Neuronal stem cell (in vitro differentiated cells): ENCODE measurements at regions not wholly inside any gene's neighbourhood (a gene's known extent, or its start where the extent isn't known, plus 50 kb on each side); places are given as distances from the start of the nearest gene placed in this dataset.
A peak's percentile ranks its signal among the peaks of the same experiment; 100 is the strongest.

Experiments used
- DNase-seq: peaks from one replicate; pipeline ENCODE4 v3.0.0-alpha.2; 2013; ENCODE audit warnings: low spot score
- H2AFZ ChIP-seq: one replicate; pipeline ENCODE4 v1.6.1; 2013; ENCODE audit warnings: mild to moderate bottlenecking, low read length, inconsistent platforms
- H2AK5ac ChIP-seq: 2 replicates; pipeline ENCODE4 v1.6.1; 2013; ENCODE audit warnings: low read depth, mild to moderate bottlenecking, inconsistent platforms, low read length, moderate library complexity, mixed read lengths
- H2BK120ac ChIP-seq: 2 replicates; pipeline ENCODE4 v1.6.1; 2013; ENCODE audit warnings: low read depth, mild to moderate bottlenecking, inconsistent platforms, low read length, moderate library complexity, mixed read lengths
- H2BK12ac ChIP-seq: one replicate; pipeline ENCODE4 v1.6.1; 2013; ENCODE audit warnings: low read length, inconsistent platforms
- H2BK15ac ChIP-seq: 2 replicates; pipeline ENCODE4 v1.6.1; 2013; ENCODE audit warnings: mild to moderate bottlenecking, low read length, inconsistent platforms, mixed read lengths
- H2BK5ac ChIP-seq: one replicate; pipeline ENCODE4 v1.6.1; 2013; ENCODE audit warnings: inconsistent platforms, mild to moderate bottlenecking, low read length, moderate library complexity
- H3K14ac ChIP-seq: one replicate; pipeline ENCODE4 v1.6.1; 2013; ENCODE audit warnings: low read length, inconsistent platforms
- H3K18ac ChIP-seq: 2 replicates; pipeline ENCODE4 v1.6.1; 2013; ENCODE audit warnings: low read length, inconsistent platforms
- H3K23ac ChIP-seq: 2 replicates; pipeline ENCODE4 v1.6.1; 2013; ENCODE audit warnings: low read depth, mild to moderate bottlenecking, mixed read lengths, low read length, inconsistent platforms; ENCODE audit not compliant: poor library complexity
- H3K27ac ChIP-seq: replicated peaks from 3 replicates; pipeline ENCODE4 v1.5.1; 2013; ENCODE audit warnings: low read length, inconsistent platforms
- H3K27me3 ChIP-seq, 3 experiments: 2 replicates each; pipeline ENCODE4 v1.6.1; 2013; ENCODE audit warnings: low read length in 3 of 3, mild to moderate bottlenecking in 2 of 3, inconsistent platforms in 1 of 3, low read depth in 1 of 3, mixed read lengths in 1 of 3, moderate library complexity in 1 of 3; ENCODE audit not compliant: control insufficient read depth in 3 of 3, insufficient read depth in 3 of 3
- H3K36me3 ChIP-seq, 2 donors: replicated peaks in 1 of 2; 2 replicates each; pipeline ENCODE4 v1.6.1; 2013; ENCODE audit warnings: low read length in 2 of 2; ENCODE audit not compliant: control insufficient read depth in 2 of 2, insufficient read depth in 2 of 2
- H3K4ac ChIP-seq: 2 replicates; pipeline ENCODE4 v1.6.1; 2013; ENCODE audit warnings: inconsistent platforms, mild to moderate bottlenecking, low read length, moderate library complexity
- H3K4me1 ChIP-seq, 2 donors: 1 replicate in 1 of 2; 2 replicates in 1 of 2; pipeline ENCODE4 v1.6.1; 2013; ENCODE audit warnings: low read length in 2 of 2, low read depth in 1 of 2; ENCODE audit not compliant: control insufficient read depth in 2 of 2, insufficient read depth in 1 of 2
- H3K4me2 ChIP-seq: one replicate; pipeline ENCODE4 v1.6.1; 2013; ENCODE audit warnings: mild to moderate bottlenecking, low read length, inconsistent platforms; ENCODE audit not compliant: insufficient read depth, poor library complexity, severe bottlenecking
- H3K4me3 ChIP-seq, 2 donors: 2 replicates each; pipeline ENCODE4 v1.5.1; 2013; ENCODE audit warnings: low read length in 2 of 2, mild to moderate bottlenecking in 2 of 2, inconsistent platforms in 1 of 2, moderate library complexity in 1 of 2
- H3K79me1 ChIP-seq: one replicate; pipeline ENCODE4 v1.6.1; 2013; ENCODE audit warnings: low read depth, mild to moderate bottlenecking, inconsistent platforms, low read length, moderate library complexity
- H3K9ac ChIP-seq: one replicate; pipeline ENCODE4 v1.6.1; 2013; ENCODE audit warnings: mild to moderate bottlenecking, low read depth, low read length, inconsistent platforms; ENCODE audit not compliant: poor library complexity
- H3K9me3 ChIP-seq, 2 donors: replicated peaks in 1 of 2; 2 replicates each; pipeline versions ENCODE3 to v1.6.1; 2013; ENCODE audit warnings: low read length in 2 of 2, mild to moderate bottlenecking in 2 of 2, inconsistent platforms in 1 of 2, low read depth in 1 of 2, mixed read lengths in 1 of 2, moderate library complexity in 1 of 2; ENCODE audit not compliant: control insufficient read depth in 2 of 2, insufficient read depth in 1 of 2
- H4K8ac ChIP-seq: one replicate; pipeline ENCODE4 v1.6.1; 2013; ENCODE audit warnings: low read depth, mild to moderate bottlenecking, inconsistent platforms, low read length, moderate library complexity
- H4K91ac ChIP-seq: one replicate; pipeline ENCODE4 v1.6.1; 2013; ENCODE audit warnings: low read length, low read depth, mild to moderate bottlenecking, inconsistent platforms; ENCODE audit not compliant: poor library complexity
- WGBS, 2 donors: extraction: QIAGEN DNeasy Blood & Tissue Kit; methylation state at CpG; one replicate each; pipeline ENCODE4 v1.1.7; 2013; ENCODE audit warnings: missing lambda C conversion rate in 2 of 2, mixed read lengths in 1 of 2; ENCODE audit not compliant: insufficient read length in 2 of 2, insufficient replicate concordance in 1 of 2; ENCODE audit errors: extremely low coverage in 2 of 2; 5-methylcytosine and 5-hydroxymethylcytosine counted together

- no peaks in the 10 kb centered on the region for H3K9me3 ChIP-seq
- no peak overlapping the region for H2BK15ac ChIP-seq
- H3K36me3 ChIP-seq, result no peaks in the 10 kb centered on the region
- H3K4me3 ChIP-seq, result no peak overlapping the region
- no peak overlapping the region for H3K9ac ChIP-seq
- H3K27ac ChIP-seq, result no peak overlapping the region
- H3K23ac ChIP-seq, result no peak overlapping the region
- H2AFZ ChIP-seq, result no peak overlapping the region
- no peaks in the 10 kb centered on the region for H3K79me1 ChIP-seq
- no peak overlapping the region for H3K14ac ChIP-seq
- H4K8ac ChIP-seq, result no peak overlapping the region
- no peak overlapping the region for H3K4ac ChIP-seq
- H2BK12ac ChIP-seq, result no peak overlapping the region
- no peaks in the 10 kb centered on the region for H3K4me1 ChIP-seq
- H2BK120ac ChIP-seq, result no peak overlapping the region
- no CpG with 5 or more reads among the region's 3 CpGs for WGBS, 2 donors
- no peak overlapping the region for H4K91ac ChIP-seq
- no peak overlapping the region for H3K18ac ChIP-seq
- no peak for DNase-seq
- H3K27me3 ChIP-seq, result no peaks in the 10 kb centered on the region
- H2BK5ac ChIP-seq, result no peak overlapping the region
- no peak overlapping the region for H3K4me2 ChIP-seq
- no peak overlapping the region for H2AK5ac ChIP-seq
Observed at GRCh38 chr3:163644172-163644571, 1434.1 kb downstream of the SI start.

GRCh38 chr3:163632722-163633121, 1445.6 kb downstream of the SI start:
- no peak overlapping the region for H2AK5ac ChIP-seq
- no CpG with 5 or more reads among the region's 5 CpGs for WGBS, 2 donors

GRCh38 chr3:163626753-163627152, 1451.5 kb downstream of the SI start:
- Histone ChIP-seq H3K4ac (no peak overlapping the region), H2BK120ac (no peak overlapping the region), H3K27ac (no peak overlapping the region), H3K9ac (no peak overlapping the region), H2AK5ac (no peak overlapping the region), H2BK15ac (no peak overlapping the region), H3K4me1 (no peaks in the 10 kb centered on the region), H3K4me2 (no peak overlapping the region), H3K4me3 (no peak overlapping the region), H3K14ac (peak overlapping the region; percentile 71), H3K18ac (peak overlapping the region; percentile 38), H2BK5ac (no peak overlapping the region), H4K91ac (no peak overlapping the region), H3K36me3 (no peaks in the 10 kb centered on the region), H2AFZ (no peak overlapping the region), H3K9me3 (no peaks in the 10 kb centered on the region), H4K8ac (no peak overlapping the region), H3K23ac (no peak overlapping the region), H2BK12ac (no peak overlapping the region), H3K79me1 (no peaks in the 10 kb centered on the region), H3K27me3 (no peaks in the 10 kb centered on the region)
- WGBS, 2 donors, result no CpG with 5 or more reads among the region's 3 CpGs
- DNase-seq, result no peak

More at GRCh38 chr3:163632722-163633121, 1445.6 kb downstream of the SI start:
- H3K4me3 ChIP-seq, result no peak overlapping the region
- peak overlapping the region; percentile 65 for H2AFZ ChIP-seq
- H3K4me1 ChIP-seq, result no peaks in the 10 kb centered on the region
- H3K4ac ChIP-seq, result no peak overlapping the region
- no peak overlapping the region for H2BK12ac ChIP-seq
- H3K36me3 ChIP-seq, result no peaks in the 10 kb centered on the region
- H3K9ac ChIP-seq, result no peak overlapping the region
- H3K4me2 ChIP-seq, result no peak overlapping the region
- no peak overlapping the region for H2BK5ac ChIP-seq
- no peak overlapping the region for H2BK15ac ChIP-seq
- no peak for DNase-seq
- H4K91ac ChIP-seq, result no peak overlapping the region
- no peak overlapping the region for H4K8ac ChIP-seq
- no peak overlapping the region for H3K27ac ChIP-seq
- H3K14ac ChIP-seq, result no peak overlapping the region
- H3K27me3 ChIP-seq, result no peaks in the 10 kb centered on the region
- H3K23ac ChIP-seq, result no peak overlapping the region
- no peak overlapping the region for H3K18ac ChIP-seq
- no peaks in the 10 kb centered on the region for H3K9me3 ChIP-seq
- no peak overlapping the region for H2BK120ac ChIP-seq
- H3K79me1 ChIP-seq, result no peaks in the 10 kb centered on the region

GRCh38 chr3:163622384-163622783, 1455.9 kb downstream of the SI start:
- Histone ChIP-seq H4K91ac (no peak overlapping the region), H2BK120ac (no peak overlapping the region), H3K4ac (no peak overlapping the region), H4K8ac (no peak overlapping the region), H3K27me3 (no peaks in the 10 kb centered on the region), H2AFZ (no peak overlapping the region), H3K18ac (no peak overlapping the region), H2BK5ac (no peak overlapping the region), H3K79me1 (no peaks in the 10 kb centered on the region), H3K4me2 (no peak overlapping the region), H2BK15ac (no peak overlapping the region), H3K9me3 (no peaks in the 10 kb centered on the region), H3K23ac (no peak overlapping the region), H3K4me3 (no peak overlapping the region), H2BK12ac (no peak overlapping the region), H3K9ac (no peak overlapping the region), H3K14ac (no peak overlapping the region), H3K4me1 (no peaks in the 10 kb centered on the region), H3K27ac (no peak overlapping the region), H2AK5ac (no peak overlapping the region), H3K36me3 (no peaks in the 10 kb centered on the region)
- peak; percentile 49 for DNase-seq
- no CpG with 5 or more reads among the region's 3 CpGs for WGBS, 2 donors
